Activated naive CD8-positive, alpha-beta T cell treated with anti-CD3 and anti-CD28 coated beads for 36 hours (primary cell): ENCODE measurements at regions not wholly inside any gene's neighbourhood (a gene's known extent, or its start where the extent isn't known, plus 50 kb on each side); places are given as distances from the start of the nearest gene placed in this dataset.
"Not testable (repeated sequence)": the region's sequence is repeated elsewhere in the genome, so short reads cannot be mapped to it uniquely, and the experiment has no call there.

Experiments used
- DNase-seq: peaks from one replicate; pipeline ENCODE4 v3.0.0; 2021
- H3K27ac Mint-ChIP-seq: one replicate; pipeline ENCODE4 v1.8.0; 2022; ENCODE audit warnings: mild to moderate bottlenecking, moderate library complexity, mixed read lengths
- H3K27me3 Mint-ChIP-seq: one replicate; pipeline ENCODE4 v1.8.0; 2022; ENCODE audit warnings: mild to moderate bottlenecking, mixed read lengths
- H3K36me3 Mint-ChIP-seq: one replicate; pipeline ENCODE4 v1.8.0; 2021; ENCODE audit warnings: mild to moderate bottlenecking, mixed read lengths
- H3K4me1 Mint-ChIP-seq: one replicate; pipeline ENCODE4 v1.8.0; 2021; ENCODE audit warnings: mixed read lengths
- H3K4me3 Mint-ChIP-seq: one replicate; pipeline ENCODE4 v1.8.0; 2022; ENCODE audit warnings: mild to moderate bottlenecking, moderate library complexity, mixed read lengths
- H3K9me3 Mint-ChIP-seq: one replicate; pipeline ENCODE4 v1.8.0; 2022; ENCODE audit warnings: mixed read lengths

DNA sequence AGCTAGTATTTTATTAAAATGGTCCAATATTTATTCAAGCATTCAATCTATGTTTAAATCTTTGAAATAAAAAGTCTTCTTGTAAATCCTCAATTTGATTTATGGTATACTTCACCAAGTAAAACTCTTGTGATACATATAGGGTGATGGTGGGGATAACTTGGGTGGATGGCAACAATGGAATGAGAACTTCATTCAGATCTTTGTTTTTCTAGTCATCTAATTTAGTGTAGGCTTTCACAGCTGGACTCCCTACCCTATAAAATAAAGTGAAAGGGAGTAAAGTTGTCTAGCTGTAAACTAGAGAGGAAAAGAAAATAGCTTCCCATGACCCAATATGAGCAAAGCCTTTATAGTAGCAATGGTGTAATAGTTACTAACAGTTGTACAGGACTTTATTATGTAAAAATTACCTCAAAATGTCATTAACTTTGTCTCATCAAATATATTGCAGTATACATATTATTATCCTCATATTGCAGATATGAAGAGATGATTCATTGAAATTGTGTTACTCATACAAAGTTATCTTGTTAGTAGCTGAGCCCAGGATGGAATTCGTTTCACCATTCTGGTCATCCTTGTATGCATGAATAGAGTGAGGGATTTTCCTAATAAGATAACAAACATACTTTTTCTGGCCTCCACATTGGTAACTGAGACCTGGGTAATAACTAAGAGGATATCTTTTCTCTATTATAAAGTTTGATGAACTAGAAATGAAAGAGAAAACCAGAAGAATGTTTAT is 1377.7 kb upstream of the ADGRL4 start:
- Mint-ChIP-seq H3K27me3 (no peaks in the 10 kb centered on the region), H3K36me3 (no peaks in the 10 kb centered on the region), H3K4me3 (no peak overlapping the region), H3K27ac (no peak overlapping the region), H3K9me3 (peaks cover 6% of the 10 kb centered on the region), H3K4me1 (no peaks in the 10 kb centered on the region)
- DNase-seq, result no peak

DNA sequence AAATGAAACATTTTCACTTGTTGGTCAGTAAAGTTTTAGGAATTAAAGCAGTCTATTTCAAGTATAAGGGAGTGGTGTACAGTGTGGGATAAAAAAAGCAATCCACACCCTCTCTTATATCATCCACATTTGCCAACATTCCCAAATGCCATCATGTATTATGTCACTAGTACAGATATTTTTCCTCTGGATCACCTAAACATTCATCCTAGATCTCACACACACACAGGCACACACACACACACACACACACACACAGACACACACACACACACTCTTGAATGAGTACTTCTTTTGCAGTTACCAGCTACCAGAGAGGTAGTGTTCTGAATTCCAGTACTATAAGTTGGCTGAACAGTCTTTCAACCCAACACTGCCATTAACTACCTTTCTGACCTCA is 1369.1 kb upstream of the ADGRL4 start:
- no peak for DNase-seq
- Mint-ChIP-seq H3K27me3 (no peaks in the 10 kb centered on the region), H3K4me1 (no peaks in the 10 kb centered on the region), H3K27ac (no peak overlapping the region), H3K9me3 (no peaks in the 10 kb centered on the region), H3K36me3 (no peaks in the 10 kb centered on the region), H3K4me3 (no peak overlapping the region)

DNA sequence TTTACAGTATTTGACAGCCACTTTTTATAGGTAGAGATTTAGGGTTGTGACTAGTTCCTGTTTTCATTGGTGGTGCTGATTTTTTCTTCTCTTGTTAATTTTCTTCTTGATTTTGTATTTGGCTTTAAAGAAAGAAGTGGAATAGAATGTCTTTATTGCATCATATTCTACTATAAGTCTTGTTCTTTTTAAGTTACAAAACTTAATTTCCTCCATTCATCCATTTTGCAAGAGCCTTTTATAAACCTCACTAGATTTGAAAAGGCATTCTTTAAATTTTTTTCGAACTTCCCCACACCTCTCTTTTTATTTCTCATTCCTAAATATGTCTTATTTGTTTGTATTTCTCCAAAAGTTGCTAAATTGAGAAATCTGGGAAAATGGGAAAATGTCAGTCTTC is 1368.6 kb upstream of the ADGRL4 start:
- no peaks in the 10 kb centered on the region for H3K36me3 Mint-ChIP-seq
- no peaks in the 10 kb centered on the region for H3K9me3 Mint-ChIP-seq
- H3K4me1 Mint-ChIP-seq, result no peaks in the 10 kb centered on the region
- no peak overlapping the region for H3K27ac Mint-ChIP-seq
- no peak for DNase-seq
- no peak overlapping the region for H3K4me3 Mint-ChIP-seq
- no peaks in the 10 kb centered on the region for H3K27me3 Mint-ChIP-seq

DNA sequence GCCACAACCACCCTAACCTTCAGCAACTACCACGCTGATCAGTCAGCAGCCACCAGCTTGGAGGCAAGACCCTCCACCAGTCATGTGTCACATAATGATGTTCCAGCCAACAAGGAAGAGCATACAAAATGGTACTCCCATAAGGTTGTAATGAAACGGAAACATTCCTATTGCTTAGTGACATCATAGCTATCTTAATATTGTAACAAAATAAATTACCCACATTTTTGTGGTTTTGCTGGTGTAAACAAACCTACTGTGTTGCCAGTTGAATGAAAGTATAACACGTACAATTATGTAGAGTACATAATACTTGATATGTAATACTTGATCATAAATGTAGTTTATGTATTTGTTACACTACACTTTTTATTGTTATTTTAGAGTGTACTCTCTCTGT is 1363.2 kb upstream of the ADGRL4 start:
- Mint-ChIP-seq H3K27ac (no peak overlapping the region), H3K4me3 (no peak overlapping the region), H3K9me3 (no peaks in the 10 kb centered on the region), H3K36me3 (no peaks in the 10 kb centered on the region), H3K27me3 (no peaks in the 10 kb centered on the region), H3K4me1 (no peaks in the 10 kb centered on the region)
- DNase-seq, result no peak

DNA sequence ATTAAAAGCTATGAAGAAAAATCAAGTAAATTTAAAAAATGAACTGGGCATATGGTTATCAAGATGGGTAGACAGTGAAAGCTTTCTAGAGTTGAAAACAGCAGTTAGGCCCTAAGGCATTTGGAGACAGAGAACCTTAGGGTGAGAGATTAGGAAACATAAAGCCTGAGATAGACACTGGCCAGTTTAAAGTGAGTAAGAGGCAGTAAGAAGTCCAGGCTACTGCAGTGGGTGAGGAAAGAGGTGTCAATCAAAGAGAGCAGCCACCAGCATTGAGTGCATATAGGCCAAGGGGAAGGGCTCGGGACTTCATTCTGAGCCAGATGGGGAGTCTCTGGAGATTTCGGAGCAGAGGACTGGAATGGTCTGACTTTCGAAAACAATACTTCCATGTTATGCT is 1360.5 kb upstream of the ADGRL4 start:
- Mint-ChIP-seq H3K36me3 (no peaks in the 10 kb centered on the region), H3K27ac (no peak overlapping the region), H3K4me1 (no peaks in the 10 kb centered on the region), H3K9me3 (peaks cover under 1% of the 10 kb centered on the region), H3K4me3 (no peak overlapping the region), H3K27me3 (no peaks in the 10 kb centered on the region)
- no peak for DNase-seq

DNA sequence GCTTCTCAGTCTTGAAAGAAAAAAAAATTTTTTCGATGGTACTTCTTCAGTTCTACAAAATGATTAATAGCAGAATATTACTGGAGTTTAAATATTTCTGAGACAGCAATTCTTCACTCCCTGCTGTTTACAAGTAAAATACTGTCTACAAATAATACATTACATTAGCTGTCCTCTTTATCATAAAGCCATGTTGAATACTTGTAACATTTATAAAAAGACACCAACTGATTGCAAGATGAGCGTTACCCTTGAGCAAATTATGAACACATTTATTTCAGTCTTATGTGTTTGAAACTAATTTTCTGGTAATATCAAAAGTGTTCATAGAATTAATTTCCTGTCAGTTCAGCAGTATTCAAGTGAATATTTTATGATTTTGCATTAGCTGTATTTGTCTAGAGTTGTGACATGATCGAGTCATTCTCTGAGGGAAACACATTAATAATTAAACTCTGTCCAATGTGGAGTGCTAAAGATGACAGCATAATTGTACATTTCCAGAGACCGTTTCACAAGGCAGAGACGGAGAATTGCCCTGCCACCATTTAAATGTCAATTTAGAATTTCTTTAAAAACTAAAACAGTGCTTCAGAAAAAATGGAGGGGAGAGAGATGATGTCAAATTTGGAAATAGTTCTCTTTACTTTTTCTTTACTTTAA is 1359.0 kb upstream of the ADGRL4 start:
- Mint-ChIP-seq H3K36me3 (no peaks in the 10 kb centered on the region), H3K4me3 (no peak overlapping the region), H3K27ac (no peak overlapping the region), H3K9me3 (peaks cover 3% of the 10 kb centered on the region), H3K4me1 (no peaks in the 10 kb centered on the region), H3K27me3 (no peaks in the 10 kb centered on the region)
- no peak for DNase-seq

DNA sequence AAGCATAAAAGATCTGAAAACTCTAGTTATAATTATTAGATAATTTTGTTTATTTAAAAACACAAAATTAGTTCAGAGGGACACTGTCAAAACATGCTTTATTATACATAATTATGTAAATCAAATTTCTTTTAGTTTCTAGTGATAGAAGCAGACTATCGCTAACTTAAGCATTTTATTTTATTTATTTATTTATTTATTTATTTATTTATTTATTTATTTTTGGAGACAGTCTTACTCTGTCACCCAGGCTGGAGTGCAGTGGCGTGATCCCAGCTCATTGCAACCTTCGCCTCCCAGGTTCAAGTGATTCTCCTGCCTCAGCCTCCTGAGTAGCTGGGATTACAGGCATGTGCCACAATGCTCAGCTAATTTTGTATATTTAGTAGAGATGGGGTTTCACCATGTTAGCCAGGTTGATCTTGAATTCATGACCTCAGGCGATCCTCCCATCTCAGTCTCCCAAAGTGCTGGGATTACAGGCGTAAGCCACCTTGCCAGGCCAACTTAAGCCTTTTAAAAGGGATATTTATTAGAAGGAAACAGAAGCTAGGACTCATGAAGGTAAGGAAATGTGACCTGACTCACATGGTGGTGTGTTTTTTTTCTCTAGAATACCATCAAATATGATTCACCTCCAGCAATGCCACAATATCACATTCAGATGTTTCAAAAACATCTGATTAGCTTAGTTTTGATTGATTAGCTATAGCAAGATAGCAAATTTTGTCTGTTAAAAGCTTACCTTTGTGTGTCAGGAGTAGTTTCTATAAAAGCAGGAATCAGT is 1357.4 kb upstream of the ADGRL4 start:
- H3K27ac Mint-ChIP-seq, result no peak overlapping the region
- peaks cover 5% of the 10 kb centered on the region for H3K9me3 Mint-ChIP-seq

DNA sequence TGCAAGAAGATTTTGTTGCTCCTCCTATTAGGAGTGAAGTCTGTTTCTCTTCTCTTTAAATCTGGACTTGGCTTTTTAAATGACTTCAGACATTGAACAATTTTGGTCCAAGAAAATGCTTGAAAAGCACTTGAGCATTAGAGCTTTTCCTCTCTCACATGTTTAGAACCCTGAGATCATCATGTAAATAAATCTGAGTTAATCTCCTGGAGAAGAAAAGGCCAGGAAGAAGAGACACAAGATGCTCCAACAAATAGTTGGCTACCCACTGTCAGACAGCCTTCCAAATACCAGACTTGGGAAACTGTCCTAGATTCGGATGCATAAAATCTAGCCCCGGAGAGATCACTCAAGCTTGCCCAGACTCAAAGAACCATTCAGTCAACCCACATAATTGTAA is 1353.1 kb upstream of the ADGRL4 start:
- Mint-ChIP-seq H3K36me3 (no peaks in the 10 kb centered on the region), H3K9me3 (peaks cover 5% of the 10 kb centered on the region), H3K4me1 (no peaks in the 10 kb centered on the region), H3K27ac (no peak overlapping the region), H3K27me3 (no peaks in the 10 kb centered on the region), H3K4me3 (no peak overlapping the region)
- no peak for DNase-seq

More for the DNA sequence above, 1357.4 kb upstream of the ADGRL4 start:
- H3K4me1 Mint-ChIP-seq, result no peaks in the 10 kb centered on the region
- no peaks in the 10 kb centered on the region for H3K27me3 Mint-ChIP-seq
- H3K4me3 Mint-ChIP-seq, result no peak overlapping the region
- DNase-seq, result no peak
- H3K36me3 Mint-ChIP-seq, result no peaks in the 10 kb centered on the region

DNA sequence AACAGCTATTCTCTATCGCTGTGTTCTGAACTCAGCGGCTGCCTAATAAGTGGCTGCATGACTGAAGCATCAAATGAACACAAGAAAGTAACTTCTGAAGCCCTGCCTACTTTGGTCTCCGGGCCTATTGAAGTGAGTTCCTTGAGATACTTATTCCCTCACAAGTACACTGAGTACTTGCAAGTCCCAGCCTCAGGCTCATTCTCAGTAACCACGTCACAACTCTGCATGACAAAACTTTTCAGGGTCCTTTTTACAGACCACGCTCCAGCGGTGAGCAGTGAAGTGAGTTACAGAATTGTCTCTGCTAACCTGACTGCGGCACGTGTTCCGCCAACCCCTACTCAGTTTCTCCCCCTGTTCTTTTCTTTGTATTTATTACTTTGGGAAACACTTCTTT is 1342.7 kb upstream of the ADGRL4 start:
- Mint-ChIP-seq H3K27ac (no peak overlapping the region), H3K4me3 (no peak overlapping the region), H3K27me3 (no peaks in the 10 kb centered on the region), H3K36me3 (no peaks in the 10 kb centered on the region), H3K9me3 (peaks cover 3% of the 10 kb centered on the region), H3K4me1 (no peaks in the 10 kb centered on the region)
- no peak for DNase-seq

DNA sequence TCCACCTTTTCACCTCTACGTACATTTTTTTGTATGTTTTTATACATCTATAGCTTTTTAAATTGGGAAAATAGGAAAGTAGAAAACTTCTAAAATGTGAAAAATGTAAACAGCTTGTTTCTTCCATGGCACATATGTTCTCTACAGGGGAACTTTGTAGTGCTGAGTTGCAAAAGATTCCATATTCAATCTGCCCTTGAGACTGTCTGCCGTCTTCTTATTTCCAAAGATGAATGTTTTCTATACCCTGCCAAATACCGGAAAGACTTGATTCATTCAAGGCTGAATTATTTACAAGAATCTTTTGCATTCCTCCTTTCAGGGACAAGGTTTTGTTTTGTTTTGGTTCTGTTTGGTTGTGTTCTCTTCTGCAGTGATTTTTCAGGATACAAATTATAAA is 1334.5 kb upstream of the ADGRL4 start:
- Mint-ChIP-seq H3K4me1 (no peaks in the 10 kb centered on the region), H3K9me3 (peaks cover 14% of the 10 kb centered on the region), H3K27me3 (no peaks in the 10 kb centered on the region), H3K4me3 (no peak overlapping the region), H3K36me3 (no peaks in the 10 kb centered on the region), H3K27ac (no peak overlapping the region)
- DNase-seq, result no peak

DNA sequence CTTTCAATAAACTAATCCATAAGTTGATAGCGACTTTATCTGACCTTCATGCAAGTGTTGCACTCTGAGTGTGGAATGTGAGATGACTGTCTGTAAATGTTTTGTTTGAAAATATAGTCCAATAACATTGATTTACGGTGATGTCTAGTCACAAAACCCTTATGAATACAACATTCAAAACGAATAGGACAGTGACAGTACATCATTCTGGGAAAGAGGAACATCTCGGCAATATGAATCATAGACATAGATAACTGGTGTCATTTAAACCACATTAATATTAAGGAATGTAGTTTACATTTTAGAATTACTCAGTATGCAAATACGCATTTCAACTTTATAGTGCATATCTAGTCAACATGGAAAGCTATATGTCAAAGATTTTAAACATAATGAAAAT is 1311.6 kb upstream of the ADGRL4 start:
- Mint-ChIP-seq H3K27ac (no peak overlapping the region), H3K36me3 (no peaks in the 10 kb centered on the region), H3K4me1 (no peaks in the 10 kb centered on the region), H3K27me3 (no peaks in the 10 kb centered on the region), H3K9me3 (peaks cover 2% of the 10 kb centered on the region), H3K4me3 (no peak overlapping the region)
- DNase-seq, result no peak

DNA sequence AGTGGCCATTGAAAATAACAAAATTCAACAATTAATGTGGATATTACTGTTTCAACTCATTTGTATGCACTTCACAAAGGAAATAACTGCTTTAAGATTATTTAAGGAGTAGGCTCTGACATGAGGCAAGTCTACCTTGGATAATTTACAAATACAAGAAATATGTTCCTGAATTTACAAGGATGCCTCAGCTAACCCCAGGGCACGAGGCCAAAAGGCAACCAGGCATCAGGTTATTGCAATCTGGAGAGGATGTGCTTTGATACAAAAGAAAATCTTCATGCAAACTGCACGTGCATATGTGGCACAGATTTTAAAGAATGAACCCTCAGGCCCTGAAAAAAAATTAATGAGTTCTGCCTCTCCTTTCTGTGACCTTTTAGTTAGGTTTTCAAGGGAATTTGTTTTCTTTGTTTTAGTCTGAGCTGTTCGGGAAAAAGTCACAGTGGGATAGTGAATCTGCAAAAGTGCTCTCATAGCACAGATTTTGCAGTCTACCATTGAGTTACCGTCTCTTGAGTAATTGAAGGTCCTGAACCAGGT is 1304.2 kb upstream of the ADGRL4 start:
- Mint-ChIP-seq H3K27me3 (no peaks in the 10 kb centered on the region), H3K36me3 (no peaks in the 10 kb centered on the region), H3K4me1 (no peaks in the 10 kb centered on the region), H3K9me3 (no peaks in the 10 kb centered on the region), H3K4me3 (no peak overlapping the region), H3K27ac (no peak overlapping the region)
- DNase-seq, result no peak

DNA sequence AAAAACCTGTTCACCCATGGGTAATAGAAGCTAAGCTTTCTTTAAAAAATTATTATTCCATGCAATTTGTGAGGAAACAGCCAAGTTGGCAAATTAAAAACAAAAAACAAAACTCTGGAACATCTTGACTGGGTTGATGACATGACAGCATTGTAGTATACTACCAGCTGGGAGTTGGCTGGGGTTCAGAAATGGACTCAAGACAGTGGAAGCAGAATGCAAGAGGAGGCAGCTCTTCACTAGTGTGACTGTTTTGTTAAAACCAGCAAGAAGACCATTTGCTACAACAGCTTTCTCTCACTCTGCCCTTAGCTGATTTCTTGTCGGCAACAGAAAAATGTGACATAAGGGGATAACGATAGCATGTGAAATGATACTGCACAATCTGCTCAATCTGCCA is 1298.9 kb upstream of the ADGRL4 start:
- no peaks in the 10 kb centered on the region for H3K27me3 Mint-ChIP-seq
- H3K27ac Mint-ChIP-seq, result no peak overlapping the region
- H3K4me1 Mint-ChIP-seq, result no peaks in the 10 kb centered on the region

DNA sequence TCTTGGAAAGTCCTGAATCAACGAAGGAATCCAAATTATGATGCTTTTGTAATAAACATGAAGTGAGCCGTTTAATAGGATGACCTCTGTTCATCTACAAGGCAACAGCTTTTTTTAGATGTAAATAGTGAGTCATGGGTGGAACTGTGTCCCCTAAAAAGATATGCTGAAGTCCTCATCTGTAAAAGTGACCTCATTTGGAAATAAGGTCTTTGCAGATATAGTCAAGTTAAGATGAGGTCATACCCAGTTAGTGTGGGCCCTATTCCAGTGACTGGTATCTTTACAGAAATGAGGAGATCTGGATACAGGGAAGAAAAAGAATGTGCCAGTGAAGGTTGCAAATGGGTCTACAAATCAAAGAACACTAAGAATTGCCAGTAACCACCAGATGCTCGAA is 1287.3 kb upstream of the ADGRL4 start:
- H3K36me3 Mint-ChIP-seq, result no peaks in the 10 kb centered on the region
- DNase-seq, result no peak
- no peaks in the 10 kb centered on the region for H3K27me3 Mint-ChIP-seq
- no peak overlapping the region for H3K4me3 Mint-ChIP-seq
- no peak overlapping the region for H3K27ac Mint-ChIP-seq
- peaks cover 2% of the 10 kb centered on the region for H3K9me3 Mint-ChIP-seq
- no peaks in the 10 kb centered on the region for H3K4me1 Mint-ChIP-seq

More for the DNA sequence above, 1298.9 kb upstream of the ADGRL4 start:
- Mint-ChIP-seq H3K36me3 (no peaks in the 10 kb centered on the region), H3K9me3 (peaks cover 2% of the 10 kb centered on the region), H3K4me3 (no peak overlapping the region)
- no peak for DNase-seq

DNA sequence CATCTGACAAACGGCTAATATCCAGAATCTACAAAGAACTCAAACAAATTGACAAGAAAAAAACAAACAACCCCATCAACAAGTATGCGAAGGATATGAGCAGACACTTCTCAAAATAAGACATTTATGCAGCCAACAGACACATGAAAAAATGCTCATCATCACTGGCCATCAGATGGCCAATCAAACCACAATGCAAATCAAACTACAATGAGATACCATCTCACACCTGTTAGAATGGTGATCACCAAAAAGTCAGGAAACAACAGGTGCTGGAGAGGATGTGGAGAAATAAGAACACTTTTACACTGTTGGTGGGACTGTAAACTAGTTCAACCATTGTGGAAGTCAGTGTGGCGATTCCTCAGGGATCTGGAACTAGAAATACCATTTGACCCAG is 1282.2 kb upstream of the ADGRL4 start:
- not testable (repeated sequence) for DNase-seq, H3K4me3 Mint-ChIP-seq, H3K36me3 Mint-ChIP-seq, H3K27me3 Mint-ChIP-seq, H3K4me1 Mint-ChIP-seq, H3K9me3 Mint-ChIP-seq, H3K27ac Mint-ChIP-seq
